ENCODE measurements at regions not wholly inside any gene's neighbourhood (a gene's known extent, or its start where the extent isn't known, plus 50 kb on each side); places are given as distances from the start of the nearest gene placed in this dataset.

DNA sequence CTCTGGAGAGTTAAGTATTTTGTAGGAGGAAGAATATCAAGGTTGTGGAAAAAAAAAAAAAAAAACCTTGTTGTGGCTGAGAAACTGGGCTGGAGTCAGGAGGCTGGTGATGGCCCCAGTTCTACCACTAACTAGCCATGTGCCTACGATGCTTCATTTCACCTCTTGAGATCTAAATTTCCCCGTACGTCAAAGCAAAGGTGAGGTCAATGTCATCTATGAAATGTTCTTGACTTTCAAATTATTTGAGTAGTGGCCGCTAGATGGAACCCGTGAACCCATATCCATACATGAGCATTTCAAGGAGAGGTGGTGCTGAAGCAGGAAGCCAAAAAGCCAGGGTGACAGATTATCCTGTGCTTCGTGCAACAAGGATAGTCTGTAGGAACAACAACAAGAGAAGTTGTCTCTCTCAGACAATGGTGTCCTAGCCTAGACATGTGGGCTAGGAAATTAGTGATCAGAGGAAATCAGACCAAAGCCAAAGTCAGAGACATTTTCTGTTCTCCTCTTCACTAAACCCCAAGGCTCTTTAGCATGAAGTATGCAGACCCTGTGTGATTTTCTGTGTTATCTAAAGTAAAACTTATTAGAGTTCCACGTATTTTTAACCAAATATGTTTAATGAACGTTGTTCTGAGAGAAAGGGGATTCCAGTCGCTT lies 95.5 kb upstream of the ETV6 start:
- H3K36me3 ChIP-seq, result no peaks in the 10 kb centered on the region
- intact Hi-C loops (cut with DNase I), result no loop called here
- DNase-seq (ENCODE audit: extremely low spot score), result no peak
- no peak overlapping the region for H3K4me3 ChIP-seq
- H3K27me3 ChIP-seq, result no peaks in the 10 kb centered on the region
- WGBS, result 14% methylated on average over 9 of the region's 9 CpGs
- H3K27ac ChIP-seq (replicated peaks in 1 of 4), result no peak overlapping the region
- H3K4me1 ChIP-seq, result peaks cover 0 to 32% (median 27%) of the 10 kb centered on the region in 4 donors
- H3K9me3 ChIP-seq, result no peaks in the 10 kb centered on the region
- peak; percentile 45 to 66 (median 60) for TF ChIP-seq CTCF (IDR thresholded peaks at IDR 0.05)
- TF ChIP-seq POLR2AphosphoS5 (IDR thresholded peaks at IDR 0.05), result peak in 1 of 2 donors; percentile 15
- no peak for TF ChIP-seq POLR2A (IDR thresholded peaks at IDR 0.05; ENCODE audit: low read depth)
- TF ChIP-seq EP300 (IDR thresholded peaks at IDR 0.05), result no peak

- H3K4me1 ChIP-seq, result peaks cover 0 to 32% (median 27%) of the 10 kb centered on the region in 4 donors
- intact Hi-C loops (cut with DNase I), result no loop called here
- TF ChIP-seq POLR2AphosphoS5 (IDR thresholded peaks at IDR 0.05), result no peak
- no peak for TF ChIP-seq CTCF (IDR thresholded peaks at IDR 0.05)
- no peak for TF ChIP-seq EP300 (IDR thresholded peaks at IDR 0.05)
- TF ChIP-seq POLR2A (IDR thresholded peaks at IDR 0.05; ENCODE audit: low read depth), result no peak
- no peaks in the 10 kb centered on the region for H3K27me3 ChIP-seq
- peak overlapping the region; percentile 77 to 82 (median 78) for H3K27ac ChIP-seq (replicated peaks in 1 of 4)
- DNase-seq (ENCODE audit: extremely low spot score), result no peak
- WGBS, result 86% methylated on average over 7 of the region's 7 CpGs
- H3K36me3 ChIP-seq, result no peaks in the 10 kb centered on the region
- H3K9me3 ChIP-seq, result no peaks in the 10 kb centered on the region
- H3K4me3 ChIP-seq, result peak overlapping the region; percentile 45 to 55 (median 48)
These were observed 94.3 kb upstream of the ETV6 start for GRCh38 chr12:11555195-11555594.

- intact Hi-C loops (cut with DNase I), result no loop called here
- DNase-seq (ENCODE audit: extremely low spot score), result no peak
- Histone ChIP-seq H3K9me3 (no peaks in the 10 kb centered on the region), H3K27me3 (no peaks in the 10 kb centered on the region), H3K4me1 (peaks cover 0 to 32% (median 28%) of the 10 kb centered on the region in 4 donors), H3K27ac (replicated peaks in 1 of 4) (peak overlapping the region; percentile 77 to 82 (median 78)), H3K36me3 (no peaks in the 10 kb centered on the region), H3K4me3 (peak overlapping the region; percentile 45 to 55 (median 48))
- WGBS, result 32% methylated on average over 11 of the region's 11 CpGs
- TF ChIP-seq POLR2A (IDR thresholded peaks at IDR 0.05; ENCODE audit: low read depth) (no peak), CTCF (IDR thresholded peaks at IDR 0.05) (no peak), EP300 (IDR thresholded peaks at IDR 0.05) (no peak), POLR2AphosphoS5 (IDR thresholded peaks at IDR 0.05) (peak; percentile 55 to 69)
These were observed 93.5 kb upstream of the ETV6 start for GRCh38 chr12:11555743-11556625.

DNA sequence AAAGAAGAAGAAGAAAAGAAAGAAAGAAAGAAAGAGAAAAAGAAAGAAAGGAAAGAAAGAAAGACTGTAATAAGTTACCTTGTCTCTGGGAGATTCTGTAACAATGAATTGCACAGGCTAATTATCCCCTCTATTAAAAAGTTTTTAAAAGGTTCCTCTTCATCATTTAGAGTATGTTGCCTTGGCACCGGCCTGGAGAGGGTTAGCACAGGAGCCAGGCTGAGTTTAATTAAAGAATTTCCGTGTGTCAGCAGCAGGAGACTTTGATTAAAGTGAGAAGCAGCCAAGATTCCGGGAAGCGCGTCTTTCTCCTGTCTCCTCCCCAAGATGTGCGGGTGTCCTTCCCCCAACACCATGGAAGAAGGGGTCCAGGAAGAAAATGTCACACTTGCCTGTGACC lies 92.8 kb upstream of the ETV6 start:
- Histone ChIP-seq H3K4me3 (peak overlapping the region; percentile 45 to 55 (median 48)), H3K27ac (replicated peaks in 1 of 4) (peak overlapping the region; percentile 77 to 82 (median 78)), H3K9me3 (no peaks in the 10 kb centered on the region), H3K4me1 (peaks cover 0 to 34% (median 30%) of the 10 kb centered on the region in 4 donors), H3K27me3 (no peaks in the 10 kb centered on the region), H3K36me3 (no peaks in the 10 kb centered on the region)
- intact Hi-C loops (cut with DNase I), result no loop called here
- TF ChIP-seq EP300 (IDR thresholded peaks at IDR 0.05), result no peak
- TF ChIP-seq CTCF (IDR thresholded peaks at IDR 0.05), result no peak
- no peak for TF ChIP-seq POLR2A (IDR thresholded peaks at IDR 0.05; ENCODE audit: low read depth)
- no peak for DNase-seq (ENCODE audit: extremely low spot score)
- 35% methylated on average over 6 of the region's 6 CpGs for WGBS
